VCaP (cell line): ENCODE measurements at regions not wholly inside any gene's neighbourhood (a gene's known extent, or its start where the extent isn't known, plus 50 kb on each side); places are given as distances from the start of the nearest gene placed in this dataset.
"Not testable (repeated sequence)": the region's sequence is repeated elsewhere in the genome, so short reads cannot be mapped to it uniquely, and the experiment has no call there.

Source experiments
- H3K27ac ChIP-seq: fragments of 450-650 bp; 2 replicates; pipeline ENCODE4 v1.5.1; 2017
- TF ChIP-seq, protein P1 (sequence below): fragments of 450-650 bp; conservative IDR thresholded peaks from 2 replicates; pipeline ENCODE4 v1.5.1; 2017; ENCODE audit warnings: mild to moderate bottlenecking, moderate library complexity

DNA sequence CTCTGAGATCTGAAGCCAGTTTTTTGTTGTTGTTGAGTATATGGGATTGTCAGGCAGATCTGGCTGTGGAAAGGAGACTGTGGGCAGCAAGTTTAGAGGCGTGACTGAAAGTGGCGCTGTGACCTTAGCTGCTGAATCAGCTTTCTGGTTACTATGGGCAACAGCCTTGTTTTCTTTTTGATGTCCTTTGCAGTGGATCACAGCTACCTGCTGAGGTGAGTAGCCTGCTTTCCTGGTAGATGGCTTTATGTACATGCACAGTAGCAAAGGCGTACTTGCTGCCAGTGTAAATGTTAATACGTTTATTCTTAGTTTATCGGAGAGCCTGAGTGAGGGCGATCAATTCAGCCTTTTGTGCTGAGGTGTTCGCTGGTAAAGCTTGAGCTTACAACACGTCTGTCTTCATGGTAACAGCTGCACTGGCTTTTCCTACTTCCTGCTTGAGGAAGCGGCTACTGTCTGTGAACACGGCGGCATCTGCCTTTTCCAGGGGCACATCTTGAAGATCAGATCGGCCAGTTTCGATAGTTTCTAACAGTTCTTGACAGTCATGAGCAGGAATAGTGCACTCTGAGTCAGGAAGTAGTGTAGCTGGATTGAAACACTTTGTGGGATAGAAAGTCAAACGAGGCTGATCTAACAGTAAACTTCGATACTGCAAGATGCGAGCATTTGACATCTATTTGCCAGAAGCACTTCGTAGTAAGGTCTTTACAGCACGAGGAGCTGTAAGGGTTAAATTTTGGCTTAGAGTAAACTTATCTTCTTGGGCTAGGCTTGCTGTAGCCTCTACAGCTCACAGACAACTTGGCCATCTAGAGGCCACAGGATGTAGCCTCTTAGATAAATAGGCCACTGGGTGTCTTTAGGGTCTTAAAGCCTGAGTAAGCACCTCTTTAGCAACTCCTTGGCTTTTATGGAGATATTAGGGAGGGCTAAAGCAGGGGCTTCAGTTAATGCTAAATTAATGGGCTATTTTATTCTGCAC lies 161.1 kb upstream of the FRG2C start:
- H3K27ac ChIP-seq = not testable (repeated sequence)
- TF ChIP-seq, protein P1, sequence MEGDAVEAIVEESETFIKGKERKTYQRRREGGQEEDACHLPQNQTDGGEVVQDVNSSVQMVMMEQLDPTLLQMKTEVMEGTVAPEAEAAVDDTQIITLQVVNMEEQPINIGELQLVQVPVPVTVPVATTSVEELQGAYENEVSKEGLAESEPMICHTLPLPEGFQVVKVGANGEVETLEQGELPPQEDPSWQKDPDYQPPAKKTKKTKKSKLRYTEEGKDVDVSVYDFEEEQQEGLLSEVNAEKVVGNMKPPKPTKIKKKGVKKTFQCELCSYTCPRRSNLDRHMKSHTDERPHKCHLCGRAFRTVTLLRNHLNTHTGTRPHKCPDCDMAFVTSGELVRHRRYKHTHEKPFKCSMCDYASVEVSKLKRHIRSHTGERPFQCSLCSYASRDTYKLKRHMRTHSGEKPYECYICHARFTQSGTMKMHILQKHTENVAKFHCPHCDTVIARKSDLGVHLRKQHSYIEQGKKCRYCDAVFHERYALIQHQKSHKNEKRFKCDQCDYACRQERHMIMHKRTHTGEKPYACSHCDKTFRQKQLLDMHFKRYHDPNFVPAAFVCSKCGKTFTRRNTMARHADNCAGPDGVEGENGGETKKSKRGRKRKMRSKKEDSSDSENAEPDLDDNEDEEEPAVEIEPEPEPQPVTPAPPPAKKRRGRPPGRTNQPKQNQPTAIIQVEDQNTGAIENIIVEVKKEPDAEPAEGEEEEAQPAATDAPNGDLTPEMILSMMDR = peak; percentile 61

DNA sequence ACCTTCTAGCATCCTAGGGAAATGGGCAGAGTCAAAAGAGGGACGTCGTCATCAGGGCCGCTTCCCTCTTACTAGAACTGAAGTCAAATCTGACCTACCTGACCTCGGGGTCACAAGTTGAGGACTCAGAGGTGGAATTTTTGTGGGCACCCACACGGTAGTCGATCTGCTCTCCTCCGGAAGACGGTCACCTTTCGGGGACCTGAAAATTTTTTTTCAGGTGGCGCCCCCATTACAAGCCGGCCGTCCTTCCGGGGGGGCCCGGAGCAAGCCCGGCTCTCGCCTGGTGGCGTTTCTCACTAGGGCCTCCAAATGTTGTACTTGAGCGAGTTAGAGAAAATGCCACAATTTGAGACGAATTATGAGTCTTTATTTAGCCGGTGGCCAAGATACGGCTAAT lies 157.5 kb upstream of the FRG2C start:
- no peak overlapping the region for H3K27ac ChIP-seq
- TF ChIP-seq, protein P1 = no peak

DNA sequence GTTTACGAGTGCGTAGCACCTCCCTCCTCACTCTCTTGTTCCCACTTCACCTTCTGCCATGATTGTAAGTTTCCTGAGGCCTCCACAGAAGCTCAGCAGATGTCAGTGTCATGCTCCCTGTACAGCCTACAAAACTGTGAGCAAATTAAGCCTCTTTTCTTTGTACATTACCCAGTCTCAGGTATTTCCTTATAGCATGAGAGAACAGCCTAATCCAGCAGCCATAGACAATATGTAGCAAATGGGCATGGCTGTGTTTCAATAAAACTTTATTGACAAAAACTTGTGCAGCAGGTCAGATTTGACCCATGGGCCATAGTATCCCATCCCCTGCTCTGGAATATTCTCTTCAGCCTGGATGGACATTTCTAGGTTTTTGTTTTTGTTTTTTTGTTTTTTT lies 156.2 kb upstream of the FRG2C start:
- H3K27ac ChIP-seq = not testable (repeated sequence)

- H3K27ac ChIP-seq = not testable (repeated sequence)
These were observed 136.5 kb upstream of the FRG2C start for GRCh38 chr3:75527657-75528056.

GRCh38 chr3:75552095-75552494 lies 112.0 kb upstream of the FRG2C start:
- H3K27ac ChIP-seq = not testable (repeated sequence)
- TF ChIP-seq, protein P1 = peak; percentile 83

DNA sequence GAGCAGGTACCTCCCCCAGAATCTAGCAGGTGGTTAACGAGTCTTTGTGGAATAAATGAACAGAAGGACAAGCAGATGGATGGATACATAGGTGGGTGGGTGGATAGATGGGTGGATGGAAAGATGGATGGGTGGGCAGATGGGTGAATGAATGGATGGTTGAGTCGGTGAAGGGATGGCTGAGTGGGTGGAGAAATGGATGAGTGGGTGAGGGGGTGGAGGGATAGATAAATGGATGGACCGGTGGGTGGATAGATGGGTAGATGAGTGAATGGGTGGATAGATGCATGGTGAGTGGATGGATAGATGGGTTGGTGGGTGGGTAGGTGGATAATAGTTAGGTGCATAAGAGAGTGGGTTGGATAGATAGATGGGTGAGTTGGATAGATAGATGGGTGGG lies 99.7 kb upstream of the FRG2C start:
- not testable (repeated sequence) for H3K27ac ChIP-seq

DNA sequence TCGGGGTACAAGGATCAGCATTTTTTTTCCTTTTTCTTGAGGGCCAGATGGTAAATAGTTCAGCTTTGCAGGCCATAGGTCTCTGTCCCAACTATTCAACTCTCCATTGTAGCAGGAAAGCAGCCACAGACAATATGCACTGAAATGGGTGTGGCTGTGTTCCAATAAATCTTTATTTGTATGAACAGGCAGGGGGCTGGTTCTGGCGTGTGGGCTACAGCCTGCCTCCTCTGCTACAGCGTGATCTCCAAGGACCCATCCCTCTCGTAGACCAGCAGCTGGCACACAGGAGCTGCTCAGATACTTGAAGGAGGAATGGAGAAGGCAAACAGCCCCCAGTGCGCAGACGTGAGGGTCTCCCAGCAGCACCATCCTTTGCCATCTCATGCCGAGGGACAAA lies 91.8 kb upstream of the FRG2C start:
- H3K27ac ChIP-seq = not testable (repeated sequence)

GRCh38 chr3:75579091-75579490 lies 85.0 kb upstream of the FRG2C start:
- H3K27ac ChIP-seq = not testable (repeated sequence)

DNA sequence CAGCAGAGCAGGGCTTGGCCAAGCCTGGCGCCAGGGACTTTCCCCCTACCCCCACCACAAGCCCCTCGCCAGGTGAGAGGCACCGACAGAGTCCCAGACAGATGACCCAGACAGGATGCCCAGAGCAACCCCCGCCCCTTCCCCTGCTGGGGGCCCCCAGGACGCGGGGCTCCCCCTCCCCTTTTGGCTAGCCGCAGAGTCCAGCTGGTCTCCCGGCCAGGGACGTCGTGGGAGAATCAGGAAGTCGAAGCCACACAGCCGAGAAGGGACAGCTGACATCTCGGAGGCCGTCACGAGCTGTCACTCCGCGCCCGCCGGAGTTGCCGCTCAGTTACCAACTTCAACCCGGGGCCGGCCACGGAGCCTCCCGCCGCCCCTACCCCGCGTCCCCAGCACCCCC lies 84.6 kb upstream of the FRG2C start:
- H3K27ac ChIP-seq = not testable (repeated sequence)

GRCh38 chr3:75579981-75580782 lies 83.9 kb upstream of the FRG2C start:
- H3K27ac ChIP-seq = not testable (repeated sequence)
- TF ChIP-seq, protein P1 = peak; percentile 94

GRCh38 chr3:75582536-75582935 lies 81.6 kb upstream of the FRG2C start:
- H3K27ac ChIP-seq = not testable (repeated sequence)

- not testable (repeated sequence) for H3K27ac ChIP-seq
These were observed 81.0 kb upstream of the FRG2C start for GRCh38 chr3:75583116-75583515.

- not testable (repeated sequence) for H3K27ac ChIP-seq
These were observed 76.4 kb upstream of the FRG2C start for GRCh38 chr3:75587695-75588094.

DNA sequence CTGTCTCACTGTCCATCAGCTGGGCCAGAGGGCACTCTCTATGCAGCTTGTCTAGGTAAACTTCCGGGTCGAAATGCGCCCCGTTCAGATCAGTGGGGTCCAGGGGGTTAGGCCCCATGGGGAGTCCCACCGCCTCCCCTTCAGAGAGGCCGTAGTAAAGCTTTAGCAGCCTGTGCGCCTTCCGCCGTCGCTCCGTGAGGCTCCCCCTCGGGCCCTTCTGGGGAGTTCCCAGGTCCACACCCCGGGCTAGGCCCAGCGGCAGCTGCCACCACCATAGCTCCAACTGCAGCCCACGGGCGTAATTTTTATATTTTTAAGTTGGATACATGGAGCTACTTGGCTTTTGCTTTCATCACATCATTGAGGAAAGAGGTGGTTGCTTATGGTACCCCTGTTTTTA lies 73.7 kb upstream of the FRG2C start:
- H3K27ac ChIP-seq = not testable (repeated sequence)
